ENCODE measurements at regions not wholly inside any gene's neighbourhood (a gene's known extent, or its start where the extent isn't known, plus 50 kb on each side); places are given as distances from the start of the nearest gene placed in this dataset.

GRCh38 chr6:169850154-169850553, 98.7 kb downstream of the ERMARD start:
- no peak overlapping the region for H3K4me3 ChIP-seq (ENCODE audit: low read depth, low read length)
- FAIRE-seq (no peak), DNase-seq (ENCODE audit: low read depth) (no peak)
- H3K27me3 ChIP-seq (ENCODE audit: control insufficient read depth, insufficient read depth, low read length), result peaks cover 4% of the 10 kb centered on the region
- no peaks in the 10 kb centered on the region for H3K36me3 ChIP-seq (ENCODE audit: control insufficient read depth, insufficient read depth, low read length)
- TF ChIP-seq CTCF (IDR thresholded peaks at IDR 0.05; ENCODE audit: insufficient read depth, low read length, severe bottlenecking), result no peak

GRCh38 chr6:169849396-169849795, 98.0 kb downstream of the ERMARD start:
- Histone ChIP-seq H3K4me3 (ENCODE audit: low read depth, low read length) (no peak overlapping the region), H3K27me3 (ENCODE audit: control insufficient read depth, insufficient read depth, low read length) (peaks cover 4% of the 10 kb centered on the region), H3K36me3 (ENCODE audit: control insufficient read depth, insufficient read depth, low read length) (no peaks in the 10 kb centered on the region)
- TF ChIP-seq CTCF (IDR thresholded peaks at IDR 0.05; ENCODE audit: insufficient read depth, low read length, severe bottlenecking), result no peak
- DNase-seq (ENCODE audit: low read depth) (no peak), FAIRE-seq (no peak)

GRCh38 chr6:169848946-169849345, 97.5 kb downstream of the ERMARD start:
- DNase-seq (ENCODE audit: low read depth), result no peak
- no peak for FAIRE-seq
- no peak for TF ChIP-seq CTCF (IDR thresholded peaks at IDR 0.05; ENCODE audit: insufficient read depth, low read length, severe bottlenecking)
- Histone ChIP-seq H3K27me3 (ENCODE audit: control insufficient read depth, insufficient read depth, low read length) (peaks cover 4% of the 10 kb centered on the region), H3K36me3 (ENCODE audit: control insufficient read depth, insufficient read depth, low read length) (no peaks in the 10 kb centered on the region), H3K4me3 (ENCODE audit: low read depth, low read length) (no peak overlapping the region)

GRCh38 chr6:169847901-169848311, 96.5 kb downstream of the ERMARD start:
- no peak for TF ChIP-seq CTCF (IDR thresholded peaks at IDR 0.05; ENCODE audit: insufficient read depth, low read length, severe bottlenecking)
- peaks cover 7% of the 10 kb centered on the region for H3K27me3 ChIP-seq (ENCODE audit: control insufficient read depth, insufficient read depth, low read length)

GRCh38 chr6:169847141-169847674, 95.8 kb downstream of the ERMARD start:
- TF ChIP-seq CTCF (IDR thresholded peaks at IDR 0.05; ENCODE audit: insufficient read depth, low read length, severe bottlenecking), result no peak
- FAIRE-seq (no peak), DNase-seq (ENCODE audit: low read depth) (no peak)
- Histone ChIP-seq H3K4me3 (ENCODE audit: low read depth, low read length) (no peak overlapping the region), H3K27me3 (ENCODE audit: control insufficient read depth, insufficient read depth, low read length) (peaks cover 7% of the 10 kb centered on the region), H3K36me3 (ENCODE audit: control insufficient read depth, insufficient read depth, low read length) (no peaks in the 10 kb centered on the region)

More at GRCh38 chr6:169847901-169848311, 96.5 kb downstream of the ERMARD start:
- no peaks in the 10 kb centered on the region for H3K36me3 ChIP-seq (ENCODE audit: control insufficient read depth, insufficient read depth, low read length)
- no peak overlapping the region for H3K4me3 ChIP-seq (ENCODE audit: low read depth, low read length)
- FAIRE-seq, result peak; percentile 28
- peak; percentile 40 for DNase-seq (ENCODE audit: low read depth)
